ENCODE measurements at regions not wholly inside any gene's neighbourhood (a gene's known extent, or its start where the extent isn't known, plus 50 kb on each side); places are given as distances from the start of the nearest gene placed in this dataset.

DNA sequence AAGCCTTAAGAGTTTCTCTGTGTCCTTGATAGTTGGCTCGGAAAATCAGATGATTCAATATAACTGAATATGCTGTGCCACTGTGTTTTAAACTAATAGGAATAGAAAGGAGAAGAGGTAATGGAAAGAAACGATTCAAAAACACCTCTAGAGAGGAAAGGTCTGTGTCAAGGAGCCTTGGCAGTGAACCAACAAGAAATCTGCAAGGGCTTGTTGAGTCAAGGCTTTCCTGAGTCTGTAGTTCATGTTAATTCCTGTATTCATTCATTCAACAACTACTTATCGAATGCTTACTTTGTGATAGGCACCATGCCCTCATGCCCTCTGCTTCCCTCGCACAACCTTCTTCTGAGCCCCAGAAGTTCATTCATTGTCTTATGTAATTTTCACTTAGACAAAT lies 336.0 kb downstream of the PDHA2 start:
- Histone ChIP-seq H2AFZ (ENCODE audit: low read depth, low read length) (no peak overlapping the region), H3K27me3 (ENCODE audit: insufficient read depth, low read length) (no peaks in the 10 kb centered on the region), H3K9me3 (ENCODE audit: low read length) (no peaks in the 10 kb centered on the region), H3K4me3 (ENCODE audit: low read length) (no peak overlapping the region), H3K36me3 (ENCODE audit: insufficient read depth, low read length) (no peaks in the 10 kb centered on the region), H3K4me1 (ENCODE audit: insufficient read depth, low read length) (no peaks in the 10 kb centered on the region)

DNA sequence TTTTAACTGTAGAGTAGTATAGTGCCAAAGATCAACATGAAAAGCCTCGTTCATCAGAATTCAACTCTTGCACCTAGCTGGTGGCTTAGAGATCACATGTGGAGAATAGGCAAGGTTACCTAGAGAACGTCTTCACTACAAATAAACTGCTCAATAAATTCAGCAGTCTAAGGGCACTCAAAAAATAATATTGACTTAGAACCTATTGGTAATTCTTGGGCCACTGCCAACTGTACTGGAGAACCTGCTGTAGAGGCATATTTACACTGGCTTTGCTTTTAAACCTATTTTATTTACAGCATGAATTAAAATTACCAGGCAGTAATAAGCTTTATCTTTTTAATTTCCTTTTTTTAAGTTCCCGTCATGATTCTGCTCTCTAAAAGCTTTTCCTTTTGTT lies 343.7 kb downstream of the PDHA2 start:
- H3K27me3 ChIP-seq (ENCODE audit: insufficient read depth, low read length), result no peaks in the 10 kb centered on the region
- no peak overlapping the region for H3K4me3 ChIP-seq (ENCODE audit: low read length)
- no peaks in the 10 kb centered on the region for H3K36me3 ChIP-seq (ENCODE audit: insufficient read depth, low read length)
- no peaks in the 10 kb centered on the region for H3K9me3 ChIP-seq (ENCODE audit: low read length)
- H2AFZ ChIP-seq (ENCODE audit: low read depth, low read length), result no peak overlapping the region
- no peaks in the 10 kb centered on the region for H3K4me1 ChIP-seq (ENCODE audit: insufficient read depth, low read length)

DNA sequence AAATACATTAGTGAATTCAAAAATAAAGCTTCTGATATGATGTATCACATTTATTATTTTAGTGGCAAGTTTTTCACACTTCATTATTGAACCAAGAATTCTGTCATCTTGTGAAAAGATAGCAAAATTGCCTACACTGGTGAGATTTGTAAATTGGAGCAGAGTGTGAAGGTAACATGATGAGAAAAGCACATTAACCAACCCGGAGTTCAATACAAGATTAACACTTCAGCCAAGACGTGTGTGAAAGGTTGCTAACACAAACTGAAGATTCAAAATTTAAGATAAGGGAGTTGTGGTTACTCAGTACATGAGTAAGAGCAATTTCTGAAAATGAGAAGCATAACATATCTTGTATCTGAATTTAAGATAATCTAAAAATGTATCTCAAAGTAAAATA lies 346.7 kb downstream of the PDHA2 start:
- Histone ChIP-seq H3K4me1 (ENCODE audit: insufficient read depth, low read length) (no peaks in the 10 kb centered on the region), H3K36me3 (ENCODE audit: insufficient read depth, low read length) (no peaks in the 10 kb centered on the region), H3K4me3 (ENCODE audit: low read length) (no peak overlapping the region), H3K27me3 (ENCODE audit: insufficient read depth, low read length) (no peaks in the 10 kb centered on the region), H3K9me3 (ENCODE audit: low read length) (no peaks in the 10 kb centered on the region), H2AFZ (ENCODE audit: low read depth, low read length) (no peak overlapping the region)

DNA sequence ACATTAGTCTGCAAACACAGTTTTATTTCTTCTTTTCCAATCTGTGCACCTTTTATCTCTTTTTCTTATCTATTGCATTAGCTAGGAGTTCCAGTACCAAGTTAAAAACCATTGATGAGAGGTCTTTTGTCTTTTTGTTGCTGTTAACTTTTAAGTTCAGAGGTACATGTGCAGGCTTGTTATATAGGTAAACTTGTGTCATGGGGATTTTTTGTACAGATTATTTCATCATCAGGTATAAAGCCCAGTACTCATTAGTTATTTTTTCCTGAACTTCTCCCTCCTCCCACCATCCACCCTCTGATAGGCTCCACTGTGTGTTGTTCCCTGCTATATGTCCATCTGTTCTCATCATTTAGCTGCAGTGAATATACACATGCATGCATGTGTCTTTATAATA lies 349.9 kb downstream of the PDHA2 start:
- Histone ChIP-seq H3K36me3 (ENCODE audit: insufficient read depth, low read length) (no peaks in the 10 kb centered on the region), H2AFZ (ENCODE audit: low read depth, low read length) (no peak overlapping the region), H3K4me1 (ENCODE audit: insufficient read depth, low read length) (no peaks in the 10 kb centered on the region), H3K9me3 (ENCODE audit: low read length) (no peaks in the 10 kb centered on the region), H3K27me3 (ENCODE audit: insufficient read depth, low read length) (no peaks in the 10 kb centered on the region), H3K4me3 (ENCODE audit: low read length) (no peak overlapping the region)

DNA sequence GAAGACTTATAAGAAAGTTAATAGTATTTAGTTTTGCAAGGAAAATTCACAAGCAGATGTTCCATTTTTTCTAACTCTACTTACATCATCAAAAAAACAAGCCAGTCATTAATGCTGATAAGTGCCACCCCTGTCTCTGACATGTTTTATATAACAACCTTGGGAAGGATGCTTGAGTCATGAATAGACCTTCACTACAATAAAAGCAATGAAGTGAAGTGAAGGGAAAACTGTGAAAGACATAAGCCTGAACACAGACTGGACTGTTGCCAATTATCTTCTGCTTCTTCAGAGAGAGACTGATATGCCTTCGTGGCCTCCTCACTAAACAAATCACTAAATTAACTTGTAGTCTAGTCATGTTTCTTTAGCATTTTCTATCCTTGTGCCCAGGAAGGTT lies 353.2 kb downstream of the PDHA2 start:
- Histone ChIP-seq H3K36me3 (ENCODE audit: insufficient read depth, low read length) (no peaks in the 10 kb centered on the region), H3K4me1 (ENCODE audit: insufficient read depth, low read length) (no peaks in the 10 kb centered on the region), H2AFZ (ENCODE audit: low read depth, low read length) (no peak overlapping the region), H3K9me3 (ENCODE audit: low read length) (no peaks in the 10 kb centered on the region), H3K4me3 (ENCODE audit: low read length) (no peak overlapping the region), H3K27me3 (ENCODE audit: insufficient read depth, low read length) (no peaks in the 10 kb centered on the region)

DNA sequence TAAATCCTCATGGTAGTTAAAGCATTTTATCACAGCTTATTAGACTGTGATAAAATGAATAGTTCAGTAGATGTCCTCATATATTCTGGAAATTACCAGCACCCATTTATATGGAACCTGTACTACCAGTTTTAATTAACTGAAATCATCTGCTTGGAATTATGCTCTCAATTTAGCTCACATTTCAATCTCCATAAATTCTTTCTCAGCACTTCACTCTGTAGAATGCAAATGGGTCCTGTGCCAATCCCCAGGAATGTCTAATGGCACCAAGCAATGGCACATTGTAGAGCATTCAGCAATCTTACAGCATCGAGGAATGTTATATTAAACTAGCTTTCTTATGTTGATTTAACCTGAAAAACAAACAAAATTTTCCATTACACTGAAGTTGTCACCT lies 355.1 kb downstream of the PDHA2 start:
- Histone ChIP-seq H3K4me3 (ENCODE audit: low read length) (no peak overlapping the region), H3K9me3 (ENCODE audit: low read length) (no peaks in the 10 kb centered on the region), H3K36me3 (ENCODE audit: insufficient read depth, low read length) (no peaks in the 10 kb centered on the region), H3K27me3 (ENCODE audit: insufficient read depth, low read length) (no peaks in the 10 kb centered on the region), H2AFZ (ENCODE audit: low read depth, low read length) (no peak overlapping the region), H3K4me1 (ENCODE audit: insufficient read depth, low read length) (no peaks in the 10 kb centered on the region)

DNA sequence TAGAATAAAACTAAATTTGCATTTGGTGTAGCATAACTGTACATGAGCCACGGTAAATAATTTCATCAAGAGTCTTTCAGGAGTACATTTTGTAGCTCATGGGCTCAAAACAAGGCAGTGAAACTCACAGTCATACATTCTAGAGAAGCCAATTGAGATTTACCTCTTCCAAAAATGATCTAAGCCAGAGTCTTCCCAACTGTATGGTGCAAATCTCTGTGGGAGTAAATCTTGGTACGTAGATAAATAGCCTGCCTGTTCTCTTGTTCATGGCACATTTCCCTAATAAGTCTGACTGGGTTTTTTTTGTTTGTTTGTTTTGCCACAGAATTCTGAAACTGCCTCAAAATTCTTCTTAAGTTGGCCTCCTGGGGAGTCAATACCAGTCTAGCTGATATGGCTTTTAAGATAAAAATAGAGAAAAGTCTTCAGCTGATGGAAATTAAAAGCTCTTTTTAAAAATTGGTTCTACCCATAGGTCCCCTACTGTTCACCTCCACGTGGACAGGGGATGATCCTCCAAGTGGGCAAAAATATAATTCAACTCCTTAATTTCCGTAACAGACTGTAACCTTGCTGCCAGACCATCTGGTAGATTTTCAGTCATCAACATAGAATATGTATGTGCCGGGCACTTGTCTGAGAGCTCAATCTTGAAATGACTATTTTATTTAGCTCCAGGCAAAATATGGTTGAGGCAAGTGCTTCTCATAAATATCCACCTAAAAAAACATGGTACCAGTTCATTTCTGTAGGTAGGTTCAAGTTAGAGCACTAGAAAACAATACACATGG lies 365.4 kb downstream of the PDHA2 start:
- Histone ChIP-seq H3K4me1 (ENCODE audit: insufficient read depth, low read length) (no peaks in the 10 kb centered on the region), H3K4me3 (ENCODE audit: low read length) (no peak overlapping the region), H3K36me3 (ENCODE audit: insufficient read depth, low read length) (no peaks in the 10 kb centered on the region), H3K9me3 (ENCODE audit: low read length) (no peaks in the 10 kb centered on the region), H2AFZ (ENCODE audit: low read depth, low read length) (no peak overlapping the region), H3K27me3 (ENCODE audit: insufficient read depth, low read length) (no peaks in the 10 kb centered on the region)

DNA sequence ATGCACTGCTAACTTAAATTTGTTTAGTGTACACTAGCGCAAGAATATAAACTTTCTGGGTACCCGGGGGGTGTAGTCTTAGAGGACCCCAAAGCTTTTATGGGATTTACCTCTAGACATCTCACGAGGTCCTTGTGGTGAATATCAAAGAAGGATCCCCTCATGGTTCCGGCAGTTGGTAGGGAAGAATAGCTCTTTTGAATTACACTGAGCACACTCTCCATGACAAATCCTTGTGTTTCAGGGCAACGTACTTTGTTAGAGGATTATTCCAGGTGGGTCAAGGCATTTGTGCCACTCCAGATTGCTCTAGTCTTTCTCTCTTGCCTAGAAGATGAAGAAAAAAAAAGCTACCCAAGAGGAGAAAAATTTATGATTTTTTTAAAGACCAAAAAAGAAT lies 387.6 kb downstream of the PDHA2 start:
- no peaks in the 10 kb centered on the region for H3K4me1 ChIP-seq (ENCODE audit: insufficient read depth, low read length)
- H3K27me3 ChIP-seq (ENCODE audit: insufficient read depth, low read length), result no peaks in the 10 kb centered on the region
- no peak overlapping the region for H3K4me3 ChIP-seq (ENCODE audit: low read length)
- no peak overlapping the region for H2AFZ ChIP-seq (ENCODE audit: low read depth, low read length)
- no peaks in the 10 kb centered on the region for H3K9me3 ChIP-seq (ENCODE audit: low read length)
- no peaks in the 10 kb centered on the region for H3K36me3 ChIP-seq (ENCODE audit: insufficient read depth, low read length)

DNA sequence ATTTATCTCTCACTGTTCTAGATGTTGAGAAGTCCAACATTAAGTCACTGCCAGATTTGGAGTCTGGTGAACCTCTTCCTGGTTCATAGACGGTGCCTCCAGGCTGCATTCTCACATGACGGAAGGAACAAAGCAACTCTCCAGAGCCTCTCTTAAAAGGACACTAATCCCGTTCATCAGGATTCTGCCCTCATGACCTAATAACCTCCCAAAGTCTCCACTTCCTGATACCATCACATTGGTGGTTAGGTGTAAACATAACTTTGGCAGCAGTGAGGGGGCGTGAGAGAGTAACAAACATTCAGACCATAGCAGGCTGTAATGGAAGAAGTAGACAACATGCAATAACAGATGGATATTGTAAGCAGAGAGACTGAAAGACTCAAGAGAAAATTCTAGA lies 388.6 kb downstream of the PDHA2 start:
- H2AFZ ChIP-seq (ENCODE audit: low read depth, low read length), result peak overlapping the region; percentile 46
- H3K4me3 ChIP-seq (ENCODE audit: low read length), result no peak overlapping the region
- no peaks in the 10 kb centered on the region for H3K27me3 ChIP-seq (ENCODE audit: insufficient read depth, low read length)
- no peaks in the 10 kb centered on the region for H3K36me3 ChIP-seq (ENCODE audit: insufficient read depth, low read length)
- H3K4me1 ChIP-seq (ENCODE audit: insufficient read depth, low read length), result no peaks in the 10 kb centered on the region
- no peaks in the 10 kb centered on the region for H3K9me3 ChIP-seq (ENCODE audit: low read length)

DNA sequence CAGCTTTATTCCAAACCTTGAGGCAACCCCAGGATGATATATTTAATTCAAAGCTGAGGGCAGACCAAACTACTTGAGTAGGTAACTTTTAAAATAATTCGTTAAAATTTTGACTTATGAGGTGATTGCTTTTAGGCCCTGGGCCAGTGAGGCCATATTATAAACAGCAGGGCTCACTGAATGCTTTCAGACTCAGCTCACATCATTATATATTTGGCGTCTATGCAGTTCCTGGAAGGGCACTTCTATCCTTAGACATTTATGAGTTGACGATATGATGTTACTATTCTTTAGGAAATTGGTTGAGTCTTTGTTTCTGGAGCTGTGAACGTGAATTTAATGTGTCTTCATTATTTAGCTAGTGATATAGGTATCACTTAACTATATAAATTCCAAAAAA lies 400.1 kb downstream of the PDHA2 start:
- Histone ChIP-seq H3K4me3 (ENCODE audit: low read length) (no peak overlapping the region), H3K27me3 (ENCODE audit: insufficient read depth, low read length) (no peaks in the 10 kb centered on the region), H3K36me3 (ENCODE audit: insufficient read depth, low read length) (no peaks in the 10 kb centered on the region), H3K4me1 (ENCODE audit: insufficient read depth, low read length) (no peaks in the 10 kb centered on the region), H3K9me3 (ENCODE audit: low read length) (peaks cover 5% of the 10 kb centered on the region), H2AFZ (ENCODE audit: low read depth, low read length) (no peak overlapping the region)

DNA sequence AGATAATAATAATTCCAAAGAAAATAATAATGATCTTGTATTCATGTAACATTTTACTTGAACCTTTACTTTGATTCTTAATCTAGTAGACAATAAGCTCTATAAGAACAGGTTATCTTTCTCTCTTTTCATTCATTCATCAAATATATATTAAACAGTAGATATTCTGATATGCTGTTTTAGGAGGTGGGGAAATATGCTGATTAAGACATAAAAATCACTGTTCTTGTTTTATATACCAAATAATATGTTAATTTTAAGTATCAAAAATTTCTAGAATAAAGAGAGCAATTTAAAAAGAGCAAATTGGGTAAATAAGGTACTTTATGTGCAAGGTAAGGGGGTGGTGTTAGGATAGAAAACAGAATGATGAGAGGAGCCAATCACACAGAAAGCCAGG lies 401.9 kb downstream of the PDHA2 start:
- Histone ChIP-seq H3K27me3 (ENCODE audit: insufficient read depth, low read length) (no peaks in the 10 kb centered on the region), H3K9me3 (ENCODE audit: low read length) (peaks cover 5% of the 10 kb centered on the region), H3K36me3 (ENCODE audit: insufficient read depth, low read length) (no peaks in the 10 kb centered on the region), H3K4me3 (ENCODE audit: low read length) (no peak overlapping the region), H3K4me1 (ENCODE audit: insufficient read depth, low read length) (no peaks in the 10 kb centered on the region), H2AFZ (ENCODE audit: low read depth, low read length) (no peak overlapping the region)

DNA sequence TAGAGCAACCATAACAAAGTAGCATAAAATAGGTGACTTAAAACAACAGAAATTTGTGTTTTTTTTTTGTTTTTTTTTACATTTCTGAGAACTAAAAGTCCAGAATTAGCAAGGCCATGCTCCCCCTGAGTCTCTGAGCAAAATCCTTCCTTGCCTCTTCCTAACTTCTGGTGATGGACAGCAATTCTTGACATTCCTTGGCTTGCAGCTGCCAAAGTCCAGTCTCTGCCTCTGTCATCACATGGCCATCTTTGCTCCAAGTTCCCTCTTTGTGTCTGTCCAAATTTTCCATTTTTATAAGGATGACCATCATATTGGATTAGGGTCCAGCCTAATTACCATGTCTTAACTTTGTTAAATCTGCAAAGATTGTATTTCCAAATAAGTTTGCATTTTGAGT lies 407.2 kb downstream of the PDHA2 start:
- no peak overlapping the region for H3K4me3 ChIP-seq (ENCODE audit: low read length)
- no peaks in the 10 kb centered on the region for H3K27me3 ChIP-seq (ENCODE audit: insufficient read depth, low read length)
- H3K36me3 ChIP-seq (ENCODE audit: insufficient read depth, low read length), result no peaks in the 10 kb centered on the region
- no peaks in the 10 kb centered on the region for H3K4me1 ChIP-seq (ENCODE audit: insufficient read depth, low read length)
- no peak overlapping the region for H2AFZ ChIP-seq (ENCODE audit: low read depth, low read length)
- no peaks in the 10 kb centered on the region for H3K9me3 ChIP-seq (ENCODE audit: low read length)

DNA sequence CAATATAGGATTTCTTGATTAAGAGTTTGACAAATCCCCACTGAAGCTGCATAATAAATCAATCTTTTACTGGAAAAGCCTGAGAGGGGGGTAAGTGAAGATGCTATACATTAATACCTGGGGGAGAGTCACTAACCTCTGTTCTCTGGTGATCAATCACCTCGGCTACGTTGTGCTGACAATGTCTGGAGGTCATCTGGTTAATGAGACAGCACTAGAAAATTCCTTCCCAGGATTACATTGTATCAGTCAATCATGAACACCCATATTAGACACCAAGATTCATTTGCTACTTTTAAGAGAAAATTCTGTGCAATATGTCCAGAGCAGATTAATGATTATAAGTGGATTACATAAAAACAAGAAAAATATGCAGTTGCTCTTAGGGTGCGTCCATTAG lies 408.3 kb downstream of the PDHA2 start:
- H2AFZ ChIP-seq (ENCODE audit: low read depth, low read length), result no peak overlapping the region
- no peaks in the 10 kb centered on the region for H3K9me3 ChIP-seq (ENCODE audit: low read length)
- no peaks in the 10 kb centered on the region for H3K27me3 ChIP-seq (ENCODE audit: insufficient read depth, low read length)
- H3K4me1 ChIP-seq (ENCODE audit: insufficient read depth, low read length), result no peaks in the 10 kb centered on the region
- H3K4me3 ChIP-seq (ENCODE audit: low read length), result no peak overlapping the region
- H3K36me3 ChIP-seq (ENCODE audit: insufficient read depth, low read length), result no peaks in the 10 kb centered on the region

DNA sequence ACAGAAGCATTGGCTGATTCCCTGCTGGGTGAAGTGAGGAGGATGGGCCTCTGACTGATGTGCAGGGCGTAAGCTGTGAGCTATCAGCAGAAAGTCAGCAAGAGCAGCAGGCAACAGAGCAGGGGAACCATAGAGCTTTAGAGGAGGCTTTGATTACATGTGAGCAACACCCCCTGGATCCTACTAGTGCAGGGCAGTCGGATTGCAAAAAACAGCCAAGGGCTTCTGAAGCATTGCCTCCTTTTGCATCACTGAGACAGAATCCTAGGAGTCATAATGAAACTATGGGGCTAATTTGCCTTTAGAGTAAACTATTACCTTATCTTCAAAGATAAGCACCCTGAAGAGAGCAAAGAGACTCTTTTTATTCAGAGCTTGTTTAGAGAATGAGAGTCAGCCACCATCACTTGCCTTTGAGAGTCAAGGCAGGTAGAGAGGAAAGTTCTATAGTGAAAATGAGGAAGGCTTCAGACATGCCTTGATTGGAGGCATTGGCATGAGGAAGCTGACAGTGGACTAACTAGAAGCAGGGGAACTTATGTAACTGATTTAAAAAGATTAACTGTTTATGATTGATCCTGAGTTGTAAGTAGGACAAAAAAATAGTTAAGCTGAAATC lies 420.3 kb downstream of the PDHA2 start:
- no peak overlapping the region for H2AFZ ChIP-seq (ENCODE audit: low read depth, low read length)
- no peaks in the 10 kb centered on the region for H3K27me3 ChIP-seq (ENCODE audit: insufficient read depth, low read length)
- H3K4me1 ChIP-seq (ENCODE audit: insufficient read depth, low read length), result no peaks in the 10 kb centered on the region
- no peak overlapping the region for H3K4me3 ChIP-seq (ENCODE audit: low read length)
- H3K9me3 ChIP-seq (ENCODE audit: low read length), result no peaks in the 10 kb centered on the region
- H3K36me3 ChIP-seq (ENCODE audit: insufficient read depth, low read length), result no peaks in the 10 kb centered on the region

Measured in neuron (in vitro differentiated cells).